Activated effector memory CD4-positive, alpha-beta T cell treated with anti-CD3 and anti-CD28 coated beads, Interleukin-2, amount 50 U/mL, for 16 hours (primary cell): ENCODE measurements at regions not wholly inside any gene's neighbourhood (a gene's known extent, or its start where the extent isn't known, plus 50 kb on each side); places are given as distances from the start of the nearest gene placed in this dataset.
A peak's percentile ranks its signal among the peaks of the same experiment; 100 is the strongest.
"Not testable (repeated sequence)": the region's sequence is repeated elsewhere in the genome, so short reads cannot be mapped to it uniquely, and the experiment has no call there.

Source experiments
- DNase-seq: peaks from one replicate; pipeline ENCODE4 v3.0.0-alpha.2; 2020

DNA sequence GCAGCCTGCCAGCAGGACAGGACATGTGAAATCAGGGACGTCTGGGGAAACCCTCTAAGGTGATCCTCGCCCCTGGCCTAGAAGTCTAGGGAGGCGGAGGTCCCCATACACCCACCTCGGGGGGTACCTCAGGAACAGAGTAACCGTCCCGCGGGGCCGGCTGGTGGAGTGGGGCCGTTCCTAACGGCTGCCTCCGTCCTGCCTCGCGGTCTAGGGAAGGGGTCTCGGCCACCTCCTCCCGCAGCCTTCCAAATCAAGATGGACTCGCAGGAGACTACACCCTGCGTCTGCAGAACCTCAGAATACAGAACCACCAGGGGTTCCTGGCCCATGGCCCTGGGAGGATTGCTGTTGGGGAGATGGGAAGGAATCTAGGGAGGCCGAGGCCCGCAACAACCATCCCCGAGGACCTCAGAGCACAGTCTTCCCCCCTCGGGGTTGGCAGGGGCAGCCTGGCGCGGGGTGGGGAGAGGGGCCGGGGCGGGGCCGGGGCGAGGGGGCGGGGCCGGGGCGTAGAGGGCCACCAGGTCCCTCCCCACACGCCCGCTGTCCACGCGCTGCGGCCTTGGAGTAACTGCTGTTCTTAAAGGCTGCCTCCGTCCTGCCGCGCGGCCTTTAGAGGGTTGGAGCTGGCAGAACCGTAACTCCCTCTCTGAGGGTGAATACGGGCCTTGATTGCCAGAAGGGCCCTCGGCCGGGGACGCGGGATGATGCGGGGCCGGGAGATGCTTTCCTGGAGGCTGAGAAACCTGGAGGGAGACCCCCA, 89.0 kb upstream of the MLN start:
- DNase-seq = no peak

DNA sequence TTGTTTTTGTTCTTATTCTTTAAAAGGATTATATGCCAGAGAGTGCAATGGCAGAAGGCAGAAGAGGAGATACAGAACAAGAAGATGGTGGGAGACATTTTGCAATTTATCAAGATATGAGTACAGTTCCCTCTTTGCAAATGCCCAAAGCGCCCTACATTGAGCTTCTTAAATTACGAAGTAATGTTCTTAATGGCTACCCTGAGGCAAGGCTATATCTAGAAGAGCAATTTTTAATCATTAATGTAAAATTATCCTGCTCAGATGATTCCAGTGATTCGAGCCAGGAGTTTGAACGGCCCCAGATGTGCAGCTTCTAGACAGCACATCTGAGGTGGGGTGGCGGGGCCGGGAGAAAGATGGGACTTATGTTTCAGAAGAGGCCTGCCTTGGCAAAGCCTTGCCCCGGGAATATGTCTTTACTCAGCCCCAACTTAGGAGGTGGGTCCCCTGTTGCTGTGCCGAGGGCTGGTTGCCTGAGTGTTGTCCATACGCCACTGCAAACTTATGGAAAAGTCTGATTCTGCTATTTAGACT, 84.9 kb upstream of the MLN start:
- no peak for DNase-seq

DNA sequence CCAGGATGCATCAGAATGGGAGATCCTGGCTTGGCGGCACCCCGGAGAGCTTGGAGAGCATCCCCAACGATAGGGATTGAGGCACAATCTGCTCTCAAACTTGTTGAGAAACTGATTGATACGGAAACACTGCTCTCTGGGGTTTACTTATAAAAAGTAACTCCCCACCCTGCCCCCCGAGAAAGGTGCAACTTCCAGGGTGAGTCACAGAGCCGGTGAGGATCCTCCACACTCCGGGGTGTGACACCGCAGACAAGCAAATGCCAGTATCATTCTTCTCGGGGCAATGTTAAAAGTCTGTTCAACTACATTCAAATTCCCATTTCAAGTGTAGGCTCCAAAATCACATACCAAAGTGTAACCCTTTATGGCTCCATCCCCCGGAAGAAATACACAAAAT, 84.4 kb upstream of the MLN start:
- no peak for DNase-seq

DNA sequence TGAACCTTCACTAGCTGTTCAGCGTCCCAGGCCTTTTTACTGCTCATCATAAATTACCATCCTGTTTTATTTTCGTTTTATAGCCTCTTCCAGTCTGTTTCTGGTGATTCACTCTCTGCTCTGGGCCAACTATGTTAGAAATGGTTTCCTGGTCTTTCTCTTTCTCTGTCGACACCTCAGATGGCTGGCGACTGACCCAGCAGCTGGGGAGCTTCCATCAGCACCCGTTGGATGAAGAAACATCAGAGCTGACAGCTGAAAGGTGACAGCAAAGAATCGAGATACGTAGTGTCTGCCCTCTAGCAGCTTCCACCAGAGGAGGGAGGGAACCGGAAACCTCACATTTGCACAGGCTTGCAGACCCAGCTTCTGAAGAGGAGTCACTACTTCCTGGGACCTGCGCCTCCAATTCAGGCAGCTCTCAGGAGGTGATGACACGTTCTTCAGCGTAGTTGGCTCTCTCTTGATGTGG, 82.9 kb upstream of the MLN start:
- DNase-seq = peak; percentile 67

DNA sequence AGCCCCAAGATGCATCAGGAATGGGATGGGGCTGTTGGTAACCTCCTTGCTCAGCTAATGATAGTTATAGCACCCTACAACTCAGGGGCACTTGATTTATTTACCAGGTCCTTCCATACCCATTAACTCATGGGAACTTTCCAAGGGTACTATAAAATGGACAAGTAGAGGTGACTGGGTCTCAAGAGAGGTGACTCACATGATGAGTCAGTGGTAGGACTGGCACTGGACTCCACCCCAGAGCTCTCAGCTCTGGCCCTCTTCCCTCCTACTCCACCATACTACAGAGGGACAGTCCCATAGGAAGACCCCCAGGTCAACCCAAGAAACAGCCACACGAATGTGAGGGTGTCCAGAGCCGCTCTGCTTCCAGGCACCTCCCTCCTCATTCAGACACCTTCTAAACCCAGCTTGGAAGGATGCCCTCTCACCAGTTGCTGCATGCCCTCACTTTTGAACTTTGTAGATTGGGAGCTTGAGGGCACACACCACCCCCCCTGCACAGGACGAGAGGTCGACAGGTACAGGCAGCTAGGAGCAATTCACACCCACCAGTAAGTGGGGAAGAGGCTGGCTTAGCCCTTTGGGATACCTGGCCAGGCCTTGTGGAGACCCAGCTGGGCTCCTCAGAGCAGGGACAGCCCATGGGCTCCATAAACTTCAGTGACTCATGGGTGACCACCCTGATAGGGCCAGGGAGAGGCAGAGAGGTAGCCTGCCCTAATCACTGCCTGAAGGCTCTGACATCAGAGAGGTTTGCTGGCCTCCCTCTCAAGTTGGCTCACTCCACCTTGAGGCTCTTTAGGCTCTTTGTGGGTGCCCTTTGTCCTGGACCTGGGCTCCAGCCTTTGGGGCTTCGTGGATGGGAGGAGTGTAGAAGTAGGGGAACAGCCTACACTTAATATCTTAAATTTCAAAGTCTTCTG, 81.6 kb upstream of the MLN start:
- no peak for DNase-seq

DNA sequence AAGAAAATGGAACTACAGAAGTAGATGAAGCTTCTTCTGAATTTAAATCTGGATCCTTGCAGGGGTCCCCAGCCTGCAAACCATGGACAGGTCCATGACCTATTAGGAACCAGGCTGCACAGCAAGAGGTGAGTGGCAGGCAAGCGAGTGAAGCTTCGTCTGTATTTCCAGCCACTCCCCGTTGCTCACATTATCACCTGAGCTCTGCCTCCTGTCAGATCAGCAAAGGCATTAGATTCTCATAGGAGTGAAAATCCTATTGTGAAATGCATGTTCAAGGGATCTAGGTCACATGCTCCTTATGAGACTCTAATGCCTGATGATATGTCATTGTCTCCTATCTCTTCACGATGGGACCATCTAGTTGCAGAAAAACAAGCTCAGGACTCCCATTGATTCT, 79.8 kb upstream of the MLN start:
- not testable (repeated sequence) for DNase-seq

DNA sequence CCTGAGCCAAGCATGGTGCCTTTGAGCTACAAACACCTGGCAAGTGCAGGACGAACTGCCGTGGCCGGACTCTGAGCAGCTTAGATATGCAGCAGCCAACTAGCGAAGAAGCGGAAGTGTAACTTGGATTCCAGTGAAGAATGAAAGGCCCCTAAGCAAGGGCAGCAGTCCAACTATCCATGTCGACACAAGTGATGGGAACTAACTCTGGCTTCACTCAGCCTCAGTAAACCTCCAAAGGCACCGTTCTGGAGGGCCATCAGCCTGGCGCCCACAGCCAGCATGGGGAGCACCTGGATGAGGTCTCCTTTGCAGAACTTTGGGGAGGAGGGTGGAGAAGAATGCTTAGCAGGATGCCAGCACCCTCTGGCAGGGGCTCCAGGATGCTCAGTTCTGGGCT, 78.4 kb upstream of the MLN start:
- DNase-seq = no peak

DNA sequence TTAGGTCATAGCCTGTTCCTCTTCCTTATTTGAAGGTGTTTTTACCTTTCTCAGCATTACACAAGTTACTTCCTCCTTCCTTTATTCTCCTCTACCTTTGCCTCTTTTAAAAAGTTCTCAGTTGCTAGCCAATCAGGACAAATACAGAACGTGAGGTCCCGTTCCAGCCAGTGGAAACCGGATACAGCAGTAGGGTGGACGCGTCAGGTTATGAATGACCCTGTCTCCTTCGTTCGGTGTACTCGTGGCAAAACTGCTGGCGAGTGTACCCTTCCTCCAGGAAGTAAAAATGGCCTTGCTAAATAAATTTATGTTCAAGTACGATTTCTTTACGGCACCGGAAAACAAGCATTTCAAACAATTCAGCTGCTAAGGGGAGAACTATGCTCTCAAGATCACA, 77.0 kb upstream of the MLN start:
- DNase-seq = no peak

DNA sequence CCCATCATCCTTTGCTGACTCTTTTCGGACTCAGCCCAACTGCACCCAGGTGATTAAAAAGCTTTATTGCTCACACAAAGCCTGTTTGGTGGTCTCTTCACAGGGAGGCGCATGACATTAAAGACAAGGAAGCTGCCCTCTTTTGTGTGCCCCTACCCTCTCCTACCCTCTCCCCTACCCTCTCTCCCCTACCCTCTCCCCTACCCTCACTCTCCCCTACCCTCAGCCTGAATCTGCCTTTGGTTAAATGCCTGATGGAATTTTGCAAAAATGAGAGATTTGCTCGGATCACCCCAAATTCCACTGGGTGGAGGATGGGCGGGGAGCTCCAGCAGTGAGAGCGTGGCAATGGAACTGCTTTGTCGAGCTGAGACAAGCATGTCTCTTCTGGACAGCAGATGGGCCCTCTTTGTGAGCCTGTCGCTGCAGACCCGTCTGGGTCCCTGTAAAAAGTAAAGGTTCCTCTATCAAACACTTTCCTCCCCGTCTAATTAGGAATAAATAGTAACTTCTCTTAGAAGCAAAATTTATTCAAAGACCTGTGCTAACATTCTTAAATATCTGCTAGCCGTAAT, 76.4 kb upstream of the MLN start:
- no peak for DNase-seq

DNA sequence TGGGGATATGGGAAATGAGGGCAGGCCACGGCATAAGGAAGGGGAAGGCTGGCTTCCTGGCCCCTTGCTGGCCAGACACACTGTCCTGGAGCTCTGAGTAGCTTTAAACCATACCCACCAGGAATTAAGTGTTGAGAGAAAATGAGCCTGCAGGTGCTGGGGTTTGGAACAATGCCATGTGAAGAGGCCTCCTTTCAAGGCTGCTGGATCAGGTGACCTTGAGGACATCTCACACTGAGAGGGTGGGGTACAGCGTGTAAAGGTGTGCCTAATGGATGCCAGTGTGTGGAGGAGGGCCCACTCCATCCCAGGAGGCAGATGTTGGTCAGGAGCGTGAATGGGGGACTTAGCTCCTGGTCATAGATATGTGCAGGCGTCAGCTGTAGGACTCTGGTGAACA, 74.8 kb upstream of the MLN start:
- DNase-seq = no peak

DNA sequence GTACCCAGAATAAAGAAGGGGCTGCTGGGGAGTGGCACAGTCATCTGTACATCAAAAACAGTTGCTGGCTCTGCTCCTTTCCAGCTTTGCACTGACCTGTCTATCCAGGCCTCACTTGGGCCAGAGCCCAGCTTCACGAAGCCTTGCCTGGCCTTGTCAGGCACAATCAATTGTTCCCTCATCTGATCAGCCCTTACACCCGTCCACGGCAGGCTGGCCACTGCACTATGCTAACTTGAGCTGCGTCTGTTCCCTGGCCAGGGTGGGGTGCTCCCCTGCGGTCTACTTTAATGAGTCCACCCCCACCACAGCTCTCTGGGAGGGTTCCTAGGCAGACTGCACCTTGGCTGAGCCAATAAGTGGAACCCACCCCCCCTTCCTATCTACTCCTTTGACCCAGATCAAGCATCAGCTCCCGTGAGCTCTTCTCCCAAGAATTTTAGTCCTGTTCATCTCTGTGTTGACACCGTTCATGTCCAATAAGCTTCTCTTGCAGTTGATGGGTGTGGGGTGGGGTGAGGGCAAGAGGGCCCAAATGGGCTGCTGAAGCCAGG, 74.3 kb upstream of the MLN start:
- DNase-seq = no peak

DNA sequence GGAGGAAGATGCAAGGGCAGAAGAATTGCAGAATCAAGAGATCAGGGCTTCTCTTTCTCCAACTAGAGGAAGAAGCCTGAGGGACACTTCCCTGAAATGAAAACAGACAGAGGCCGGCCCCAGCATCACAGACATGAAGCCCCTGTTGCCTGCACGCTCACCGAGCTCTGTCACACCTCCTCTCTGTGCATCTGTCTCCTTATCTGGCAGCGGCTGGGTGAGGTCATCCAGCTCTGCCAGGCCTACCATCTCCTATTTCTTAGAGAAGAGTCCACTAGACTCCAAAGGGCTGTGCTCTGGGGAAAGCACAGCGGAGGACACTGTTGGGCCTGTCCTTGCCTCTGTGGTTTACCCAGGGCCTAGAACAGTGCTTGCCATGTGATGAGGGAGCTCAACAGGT, 71.9 kb upstream of the MLN start:
- no peak for DNase-seq

DNA sequence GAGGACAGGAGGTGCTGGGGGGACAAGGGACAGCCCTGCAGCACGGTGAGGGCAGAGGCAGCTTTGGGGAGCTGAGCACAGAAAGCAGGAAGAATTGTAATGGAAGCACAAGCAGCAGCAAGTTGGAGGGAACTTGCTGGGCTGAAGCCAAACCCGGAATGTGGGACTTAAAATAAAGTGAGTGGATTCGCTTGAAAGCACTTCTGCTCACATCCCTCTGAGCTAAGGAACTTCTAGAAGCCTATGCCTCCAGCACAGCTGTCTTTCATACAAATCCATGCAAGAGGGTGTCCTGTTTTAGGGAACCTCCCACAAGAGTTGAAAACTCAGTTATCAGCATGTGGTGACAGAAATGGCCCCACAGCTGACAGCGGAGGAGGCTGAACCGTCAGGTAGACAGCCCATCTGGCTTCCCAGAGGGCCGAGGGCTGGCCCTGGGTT, 71.4 kb upstream of the MLN start:
- DNase-seq = no peak

DNA sequence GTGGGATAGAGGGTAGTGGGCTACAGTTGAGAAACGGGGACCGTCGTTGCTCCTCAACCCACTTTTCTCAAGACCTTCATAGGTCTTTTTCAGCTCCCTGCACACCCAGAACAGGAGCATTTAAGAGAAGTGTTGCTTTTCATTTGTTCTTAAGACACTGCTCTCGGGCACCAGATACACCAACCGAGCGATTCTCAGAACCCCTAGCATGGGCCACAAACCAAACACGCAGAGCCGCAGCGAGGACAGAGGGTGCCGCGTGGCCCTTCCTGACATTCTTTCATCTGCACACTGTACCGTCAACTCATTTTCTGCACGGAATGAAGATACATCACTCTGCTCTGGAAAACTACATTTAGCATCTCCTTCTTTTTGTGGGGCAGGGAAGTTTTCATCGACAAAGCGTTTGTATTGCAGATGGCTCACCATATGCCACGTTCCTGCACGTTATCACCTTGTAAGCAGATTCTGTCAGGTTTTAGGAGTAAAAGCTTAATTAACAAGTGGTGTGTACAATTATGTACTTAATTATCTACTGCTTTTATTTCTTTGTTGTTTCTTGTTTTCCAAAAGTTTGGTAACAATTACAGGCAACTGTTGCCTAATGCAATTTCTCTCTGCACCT, 70.4 kb upstream of the MLN start:
- DNase-seq = no peak

DNA sequence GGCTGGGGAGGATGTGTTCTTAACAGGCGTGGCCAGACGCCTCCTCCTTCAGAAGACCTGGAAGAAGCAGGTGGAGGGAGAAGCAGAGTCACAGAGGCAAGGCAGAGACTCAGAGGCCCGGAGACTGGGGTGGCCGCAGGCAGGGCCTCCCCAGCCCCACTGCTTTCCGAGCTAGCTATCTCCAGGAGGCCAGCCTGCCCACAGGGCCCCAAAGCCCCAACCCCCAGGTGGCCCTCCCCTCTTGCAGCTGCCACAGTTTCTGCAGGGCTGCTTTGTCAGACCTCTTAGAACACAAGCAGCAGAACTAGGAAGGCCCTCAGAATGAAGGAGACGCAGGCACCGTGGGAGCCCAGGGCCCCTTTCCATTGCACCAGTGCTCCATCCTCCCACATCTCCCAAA, 69.0 kb upstream of the MLN start:
- DNase-seq = no peak

DNA sequence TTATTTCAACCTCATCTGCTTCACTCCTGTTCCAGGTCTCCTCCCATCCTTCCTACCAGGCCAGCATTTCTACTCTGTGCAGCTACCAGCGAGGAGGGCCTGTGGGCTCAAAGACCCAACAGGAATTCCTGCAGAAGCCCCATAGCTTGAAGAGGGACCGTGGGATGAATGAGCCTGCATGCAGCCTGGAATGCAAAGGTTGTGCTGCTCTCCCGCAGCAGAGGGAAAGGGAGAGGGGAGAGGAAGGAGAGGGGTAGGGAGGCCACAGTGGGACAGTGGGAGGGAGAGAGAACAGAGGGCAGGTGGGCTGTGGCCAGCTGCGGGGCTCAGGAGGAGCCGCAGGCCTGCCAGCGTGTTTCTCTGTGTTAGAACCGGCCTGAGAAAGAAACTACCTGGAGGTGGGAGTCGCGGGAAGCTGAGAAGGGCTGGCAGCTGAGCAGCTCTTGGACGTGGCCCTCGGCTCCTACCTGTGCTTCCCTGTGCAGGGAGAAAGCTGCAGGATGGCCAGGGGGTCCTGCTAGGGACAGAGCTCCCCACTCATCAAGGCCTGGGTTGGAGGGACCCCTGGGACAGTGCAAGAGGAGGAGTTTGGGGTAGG, 66.1 kb upstream of the MLN start:
- no peak for DNase-seq

DNA sequence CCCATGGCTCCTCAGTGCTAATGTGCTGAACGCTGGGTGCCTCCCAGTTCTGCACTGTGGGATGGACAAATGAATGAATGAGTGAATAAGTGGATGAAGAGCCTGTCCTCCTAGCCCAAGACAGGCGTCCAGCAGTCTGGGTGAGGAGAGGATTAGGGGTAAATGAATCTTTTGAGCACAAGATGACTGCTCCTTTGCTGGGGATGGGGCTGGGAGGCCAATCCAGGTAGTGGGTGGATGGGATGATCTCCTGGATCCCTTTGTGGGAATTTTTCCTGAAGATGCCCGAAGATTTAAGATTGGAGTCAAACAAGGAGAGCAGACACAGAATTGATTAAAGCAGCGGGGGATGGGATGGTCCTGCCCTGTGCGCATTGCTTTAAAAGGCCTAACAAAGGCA, 65.3 kb upstream of the MLN start:
- DNase-seq = no peak

DNA sequence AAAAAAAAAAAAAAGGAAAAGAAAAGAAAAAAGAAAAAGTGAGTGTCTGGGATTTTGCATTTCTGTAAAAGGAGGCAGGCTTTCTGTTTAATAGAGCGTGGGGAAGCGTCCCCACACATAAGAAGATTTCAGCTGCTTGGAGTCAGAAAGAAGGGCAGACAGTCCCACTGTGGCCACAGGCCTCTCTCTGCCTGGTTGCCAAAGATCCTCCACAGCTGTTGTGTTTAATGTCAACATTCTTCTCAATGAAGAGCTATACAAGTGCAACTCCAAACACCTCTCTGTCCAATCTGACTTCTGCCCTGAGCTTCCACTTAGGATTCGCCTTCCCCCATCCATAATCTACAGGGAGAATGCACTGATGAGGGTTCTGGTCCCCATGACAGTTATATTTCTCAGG, 64.3 kb upstream of the MLN start:
- no peak for DNase-seq

DNA sequence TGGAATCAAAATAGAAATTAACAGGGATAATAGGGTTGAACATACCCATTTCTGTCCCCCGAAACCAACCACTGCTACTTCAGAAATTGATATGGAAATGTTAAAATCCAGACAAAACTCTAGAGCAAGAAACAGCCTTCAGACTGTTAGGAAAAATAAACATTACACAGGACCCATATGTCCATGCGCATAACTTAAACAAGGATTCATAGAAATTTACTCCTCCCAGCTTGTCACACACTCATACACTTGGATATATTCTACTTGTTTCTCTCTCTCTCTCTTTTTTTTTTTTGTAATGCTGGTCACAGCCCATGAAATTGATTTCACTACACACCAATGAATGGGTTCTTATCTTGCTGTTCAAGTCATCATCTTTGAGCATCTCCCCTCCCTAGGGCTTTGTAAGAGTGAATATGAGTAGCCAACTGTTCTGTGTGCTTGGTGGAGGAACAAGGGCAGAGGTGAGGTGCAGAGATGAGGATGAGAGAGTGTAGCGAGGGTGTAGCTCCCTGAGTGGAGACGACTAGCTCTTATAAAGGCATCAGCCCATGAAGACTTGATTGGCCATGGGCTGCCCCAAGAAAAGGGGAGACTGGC, 61.8 kb upstream of the MLN start:
- DNase-seq = no peak

DNA sequence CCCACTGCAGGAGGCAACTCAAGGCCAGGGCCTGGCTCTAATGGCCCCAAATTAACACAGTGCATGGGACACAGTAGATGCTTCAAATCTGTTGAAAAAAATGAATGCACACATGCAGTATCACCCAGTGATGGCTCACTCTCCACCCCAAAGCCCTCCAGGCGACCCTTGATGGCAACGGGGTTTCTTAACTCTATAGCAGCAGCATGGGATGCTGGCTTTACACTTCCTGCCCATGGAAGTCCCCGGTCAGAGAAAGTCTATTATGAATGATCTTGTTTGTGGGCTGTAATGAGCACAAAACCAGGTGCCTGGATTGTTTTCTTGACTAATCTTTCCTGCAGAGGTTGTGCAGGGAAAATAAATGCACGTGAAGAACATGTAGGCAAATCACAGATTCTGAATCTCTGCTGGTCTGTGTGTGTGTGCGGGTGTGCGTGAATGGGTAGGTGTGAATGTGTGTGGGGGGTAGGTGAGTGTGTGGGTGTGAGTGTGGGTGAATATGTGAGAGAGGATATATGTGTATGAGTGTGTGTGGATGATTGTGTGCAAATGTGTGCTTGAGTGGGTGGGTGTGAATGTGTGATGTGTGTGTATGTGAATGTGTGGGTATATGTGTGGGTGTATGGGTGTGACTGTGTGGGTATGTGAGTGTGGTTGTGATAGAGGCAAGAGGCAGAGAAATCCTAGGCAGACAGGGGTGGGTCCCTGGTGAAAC, 60.1 kb upstream of the MLN start:
- no peak for DNase-seq

DNA sequence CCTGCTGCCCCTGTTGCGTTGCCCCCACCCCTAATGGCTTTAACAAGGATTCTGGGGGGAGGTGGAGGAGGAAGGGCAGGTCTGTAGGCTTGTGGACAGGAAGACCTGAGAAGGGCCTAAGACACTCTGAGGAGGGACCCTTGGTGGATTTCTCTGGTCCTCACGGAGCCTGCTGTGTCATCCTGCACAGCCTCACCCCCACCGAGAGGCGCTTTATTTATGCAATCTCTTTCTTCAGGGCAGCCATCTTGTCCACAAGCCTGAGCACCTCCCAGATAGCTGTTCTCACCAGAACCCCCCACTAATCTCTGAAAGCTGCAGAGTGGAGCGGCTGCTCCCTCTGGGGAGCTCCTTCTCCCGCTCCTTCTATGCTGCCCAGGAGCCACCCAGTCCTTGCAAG, 59.3 kb upstream of the MLN start:
- no peak for DNase-seq
